Tibial artery (tissue), 4 donors: ENCODE measurements at regions not wholly inside any gene's neighbourhood (a gene's known extent, or its start where the extent isn't known, plus 50 kb on each side); places are given as distances from the start of the nearest gene placed in this dataset.

Experiments used
- DNase-seq, 2 donors: peaks; one replicate each; pipeline ENCODE4 v3.0.0-alpha.2; 2019
- H3K27ac ChIP-seq, 2 donors: fragments of 200-600 bp; sonication (generic) in 1 of 2; 1 replicate in 1 of 2; 2 replicates in 1 of 2; pipeline ENCODE4 v1.5.1; 2018 to 2019; ENCODE audit warnings: mild to moderate bottlenecking in 1 of 2
- H3K27me3 ChIP-seq, 2 donors: fragments of 200-600 bp; sonication (generic) in 1 of 2; one replicate each; pipeline versions ENCODE4 v1.5.1 to v1.6.0; 2016 to 2019
- H3K36me3 ChIP-seq, 3 donors: fragments of 200-600 bp; sonication (generic) in 2 of 3; one replicate each; pipeline ENCODE4 v1.5.1; 2016 to 2019; ENCODE audit warnings: mild to moderate bottlenecking in 2 of 3
- H3K4me1 ChIP-seq, 4 donors: fragments of 200-600 bp; sonication (generic) in 2 of 4; 1 replicate in 3 of 4; 2 replicates in 1 of 4; pipeline ENCODE4 v1.5.1; 2016 to 2019
- H3K4me3 ChIP-seq, 2 donors: fragments of 200-600 bp; sonication (generic) in 1 of 2; 1 replicate in 1 of 2; 2 replicates in 1 of 2; pipeline ENCODE4 v1.5.1; 2018 to 2019; ENCODE audit warnings: mild to moderate bottlenecking in 2 of 2
- H3K9me3 ChIP-seq, 3 donors: fragments of 200-600 bp; sonication (generic) in 1 of 3; one replicate each; pipeline ENCODE4 v1.5.1; 2016 to 2019
- intact Hi-C: fragments of 100-400 bp; cut with DNase I; formaldehyde crosslinking; loops from one replicate; pipeline ENCODE4 v1.15.0; 2023; ENCODE audit warnings: low total_unique reads
- TF ChIP-seq, protein P1 (sequence below), 2 experiments: fragments of 200-600 bp in 1 of 2; fragments of 450-650 bp in 1 of 2; IDR thresholded peaks; one replicate each; pipeline ENCODE4 v1.5.1; 2017 to 2019; ENCODE audit warnings: antibody characterized with exemption in 2 of 2, mild to moderate bottlenecking in 1 of 2, moderate library complexity in 1 of 2

DNA sequence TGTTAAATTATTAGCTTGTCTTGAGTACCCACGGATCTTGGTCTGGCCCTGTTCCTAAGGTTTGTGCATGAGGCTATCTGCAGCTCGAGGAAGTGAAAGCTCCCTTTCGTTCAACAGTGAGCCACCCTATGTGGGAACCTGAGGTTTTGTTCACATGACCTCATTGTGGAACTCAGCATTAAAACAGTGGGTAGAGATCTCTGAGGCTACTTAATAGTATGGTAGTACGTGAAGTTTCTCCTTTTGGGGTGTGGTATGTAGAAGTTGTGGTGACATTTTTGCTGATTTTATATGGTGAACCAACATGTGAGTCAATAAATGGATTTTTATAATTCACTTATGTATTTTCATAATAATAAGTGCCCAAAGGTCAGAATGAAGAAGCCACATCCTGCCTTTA, 252.7 kb upstream of the FERD3L start:
- intact Hi-C loops: no loop called here
- H3K4me3 ChIP-seq: no peak overlapping the region
- no peaks in the 10 kb centered on the region for H3K36me3 ChIP-seq
- H3K9me3 ChIP-seq: no peaks in the 10 kb centered on the region
- TF ChIP-seq, protein P1, sequence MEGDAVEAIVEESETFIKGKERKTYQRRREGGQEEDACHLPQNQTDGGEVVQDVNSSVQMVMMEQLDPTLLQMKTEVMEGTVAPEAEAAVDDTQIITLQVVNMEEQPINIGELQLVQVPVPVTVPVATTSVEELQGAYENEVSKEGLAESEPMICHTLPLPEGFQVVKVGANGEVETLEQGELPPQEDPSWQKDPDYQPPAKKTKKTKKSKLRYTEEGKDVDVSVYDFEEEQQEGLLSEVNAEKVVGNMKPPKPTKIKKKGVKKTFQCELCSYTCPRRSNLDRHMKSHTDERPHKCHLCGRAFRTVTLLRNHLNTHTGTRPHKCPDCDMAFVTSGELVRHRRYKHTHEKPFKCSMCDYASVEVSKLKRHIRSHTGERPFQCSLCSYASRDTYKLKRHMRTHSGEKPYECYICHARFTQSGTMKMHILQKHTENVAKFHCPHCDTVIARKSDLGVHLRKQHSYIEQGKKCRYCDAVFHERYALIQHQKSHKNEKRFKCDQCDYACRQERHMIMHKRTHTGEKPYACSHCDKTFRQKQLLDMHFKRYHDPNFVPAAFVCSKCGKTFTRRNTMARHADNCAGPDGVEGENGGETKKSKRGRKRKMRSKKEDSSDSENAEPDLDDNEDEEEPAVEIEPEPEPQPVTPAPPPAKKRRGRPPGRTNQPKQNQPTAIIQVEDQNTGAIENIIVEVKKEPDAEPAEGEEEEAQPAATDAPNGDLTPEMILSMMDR (IDR thresholded peaks at IDR 0.05): no peak
- DNase-seq: no peak
- no peak overlapping the region for H3K27ac ChIP-seq
- no peaks in the 10 kb centered on the region for H3K27me3 ChIP-seq
- no peaks in the 10 kb centered on the region for H3K4me1 ChIP-seq

DNA sequence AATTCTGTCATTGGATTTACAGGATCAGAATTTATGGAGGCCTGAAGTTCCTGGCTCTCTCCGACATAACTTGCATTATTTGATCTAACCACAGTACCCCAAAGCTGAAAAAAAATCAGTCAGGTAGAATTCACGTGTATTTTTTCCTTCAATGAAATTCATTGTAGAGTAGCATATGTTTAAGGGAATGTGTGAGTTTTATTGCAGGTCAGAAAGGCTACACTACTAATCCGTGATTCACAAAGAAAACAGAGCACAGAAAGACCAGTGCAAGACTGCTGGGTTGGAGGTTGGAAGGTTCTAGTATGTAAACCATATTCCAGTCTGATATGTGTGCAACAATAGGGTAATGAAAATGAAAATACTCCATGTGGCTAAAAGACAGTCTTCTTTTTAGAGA, 247.0 kb upstream of the FERD3L start:
- TF ChIP-seq, protein P1 (IDR thresholded peaks at IDR 0.05): no peak

DNA sequence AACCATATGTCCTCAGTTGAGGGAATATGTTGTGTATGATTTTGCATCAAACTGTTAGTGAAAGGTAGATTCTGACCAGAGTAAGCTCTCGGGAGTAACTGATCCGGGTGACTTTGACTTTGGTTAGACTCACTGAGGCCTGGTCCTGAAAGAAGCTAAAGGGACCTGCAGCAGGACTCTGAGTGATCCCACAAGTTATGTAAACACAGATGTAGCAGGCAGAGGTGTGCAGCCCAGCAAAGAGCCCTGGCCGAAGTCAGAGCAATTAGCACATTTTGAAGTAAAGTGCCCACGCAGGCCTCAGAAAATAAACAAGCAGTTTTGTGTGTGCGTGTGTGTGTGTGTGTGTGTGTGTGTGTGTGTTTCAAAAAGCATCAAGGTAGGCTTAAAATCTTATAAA, 245.6 kb upstream of the FERD3L start:
- DNase-seq: no peak
- Histone ChIP-seq H3K36me3 (no peaks in the 10 kb centered on the region), H3K4me1 (no peaks in the 10 kb centered on the region), H3K27ac (no peak overlapping the region), H3K9me3 (no peaks in the 10 kb centered on the region), H3K27me3 (no peaks in the 10 kb centered on the region), H3K4me3 (no peak overlapping the region)
- intact Hi-C loops: no loop called here
- TF ChIP-seq, protein P1 (IDR thresholded peaks at IDR 0.05): no peak

More for the DNA sequence above, 247.0 kb upstream of the FERD3L start:
- H3K36me3 ChIP-seq: no peaks in the 10 kb centered on the region
- H3K27me3 ChIP-seq: no peaks in the 10 kb centered on the region
- no peak for DNase-seq
- H3K27ac ChIP-seq: no peak overlapping the region
- intact Hi-C loops: no loop called here
- no peaks in the 10 kb centered on the region for H3K9me3 ChIP-seq
- H3K4me3 ChIP-seq: no peak overlapping the region
- no peaks in the 10 kb centered on the region for H3K4me1 ChIP-seq

DNA sequence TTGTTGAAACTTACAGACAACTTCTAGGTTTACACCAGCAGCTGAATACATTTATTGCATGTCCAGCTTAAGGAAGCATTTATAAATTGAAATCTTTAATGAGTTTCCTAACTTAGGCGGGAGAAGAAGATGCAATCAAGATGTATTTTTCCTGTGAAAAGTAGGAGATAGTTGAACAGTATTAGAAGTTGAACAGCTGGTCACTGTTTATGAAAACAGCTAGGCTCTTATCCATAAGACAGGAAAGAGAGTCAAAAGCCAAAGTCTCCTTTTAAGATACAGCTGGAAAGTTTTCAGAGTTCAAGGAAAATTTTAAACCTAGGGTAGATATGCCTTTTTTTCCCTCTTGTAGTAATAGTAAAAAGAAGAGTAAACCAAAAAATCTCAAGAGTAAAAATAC, 236.1 kb upstream of the FERD3L start:
- TF ChIP-seq, protein P1 (IDR thresholded peaks at IDR 0.05): no peak
- Histone ChIP-seq H3K4me1 (no peaks in the 10 kb centered on the region), H3K36me3 (no peaks in the 10 kb centered on the region), H3K27ac (no peak overlapping the region), H3K27me3 (no peaks in the 10 kb centered on the region), H3K9me3 (no peaks in the 10 kb centered on the region), H3K4me3 (no peak overlapping the region)
- intact Hi-C loops: no loop called here
- DNase-seq: no peak

DNA sequence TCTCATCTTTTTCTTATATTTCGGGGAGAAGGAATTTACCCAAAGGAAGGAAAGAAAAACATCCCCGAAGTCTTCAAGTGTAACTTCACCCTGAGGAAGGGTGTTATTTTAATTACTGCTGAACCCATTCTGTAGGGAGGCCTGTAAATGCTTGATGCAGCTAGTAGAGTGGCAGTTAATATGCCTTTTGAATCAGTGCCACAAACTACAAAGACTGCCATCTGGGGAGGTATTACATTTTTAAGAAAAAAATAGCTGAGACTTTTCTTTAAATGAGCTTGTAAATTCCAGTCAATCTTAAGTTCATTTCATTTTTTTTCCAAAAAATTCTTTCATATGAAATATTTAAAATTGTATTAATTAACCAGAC, 233.1 kb upstream of the FERD3L start:
- no peaks in the 10 kb centered on the region for H3K9me3 ChIP-seq
- no peaks in the 10 kb centered on the region for H3K27me3 ChIP-seq
- H3K27ac ChIP-seq: no peak overlapping the region
- TF ChIP-seq, protein P1 (IDR thresholded peaks at IDR 0.05): no peak
- intact Hi-C loops: no loop called here
- no peaks in the 10 kb centered on the region for H3K4me1 ChIP-seq
- H3K4me3 ChIP-seq: no peak overlapping the region
- DNase-seq: no peak
- no peaks in the 10 kb centered on the region for H3K36me3 ChIP-seq

DNA sequence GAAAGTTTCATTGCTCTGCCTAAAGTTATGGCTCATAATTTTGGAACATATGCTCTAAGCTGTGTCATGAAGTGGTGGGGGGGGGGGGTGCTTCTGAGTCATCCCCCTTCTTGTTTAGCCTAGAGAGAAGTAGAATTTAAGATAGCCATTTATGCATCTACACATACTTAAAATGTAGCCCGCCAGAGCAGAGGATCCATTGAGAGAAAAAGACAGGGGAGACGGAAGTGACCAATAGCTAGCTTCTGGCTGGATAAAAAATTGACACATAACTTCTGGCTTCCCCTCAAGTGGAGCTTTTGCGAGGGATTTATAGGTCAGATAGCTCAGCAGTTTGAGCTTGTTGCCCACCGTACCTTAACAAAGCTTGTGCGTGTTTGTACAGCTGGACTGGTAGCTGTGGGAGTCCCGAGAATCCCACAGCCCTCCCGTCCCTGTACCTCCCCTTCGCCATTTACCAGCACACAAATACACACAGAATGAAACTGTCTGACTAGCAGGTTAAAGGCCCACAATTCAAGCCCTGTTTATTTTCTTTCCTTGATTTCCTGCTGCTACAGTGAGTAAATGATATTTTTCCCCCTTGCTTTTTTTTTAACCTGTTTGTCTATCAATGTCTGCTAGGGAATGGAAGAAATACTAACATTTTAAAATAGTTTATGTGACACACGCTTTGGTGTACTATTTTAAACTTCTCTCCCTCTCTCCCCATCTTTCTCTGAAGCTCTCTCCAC, 232.6 kb upstream of the FERD3L start:
- TF ChIP-seq, protein P1 (IDR thresholded peaks at IDR 0.05): no peak
- H3K27ac ChIP-seq: no peak overlapping the region
- H3K4me1 ChIP-seq: no peaks in the 10 kb centered on the region
- no peaks in the 10 kb centered on the region for H3K36me3 ChIP-seq
- no peak overlapping the region for H3K4me3 ChIP-seq
- H3K27me3 ChIP-seq: no peaks in the 10 kb centered on the region
- no peak for DNase-seq
- H3K9me3 ChIP-seq: no peaks in the 10 kb centered on the region
- intact Hi-C loops: no loop called here
